Esophagus muscularis mucosa (tissue), 4 donors: ENCODE measurements at regions not wholly inside any gene's neighbourhood (a gene's known extent, or its start where the extent isn't known, plus 50 kb on each side); places are given as distances from the start of the nearest gene placed in this dataset.

Source experiments
- DNase-seq: peaks from one replicate; pipeline ENCODE4 v3.0.0-alpha.2; 2017; ENCODE audit errors: extremely low spot score
- H3K27ac ChIP-seq, 4 donors: fragments of 200-600 bp; sonication (generic); replicated peaks in 1 of 4; 1 replicate in 3 of 4; 2 replicates in 1 of 4; pipeline ENCODE4 v1.5.1; 2016 to 2019; ENCODE audit warnings: mild to moderate bottlenecking in 1 of 4
- H3K27me3 ChIP-seq, 4 donors: fragments of 200-600 bp; sonication (generic); one replicate each; pipeline versions ENCODE4 v1.5.1 to v1.6.0; 2016 to 2019
- H3K36me3 ChIP-seq, 4 donors: fragments of 200-600 bp; sonication (generic); one replicate each; pipeline ENCODE4 v1.5.1; 2016 to 2019
- H3K4me1 ChIP-seq, 4 donors: fragments of 200-600 bp; sonication (generic); one replicate each; pipeline ENCODE4 v1.5.1; 2016 to 2019
- H3K4me3 ChIP-seq, 4 donors: fragments of 200-600 bp; sonication (generic); 1 replicate in 2 of 4; 2 replicates in 2 of 4; pipeline ENCODE4 v1.5.1; 2016 to 2019; ENCODE audit warnings: mild to moderate bottlenecking in 4 of 4, moderate library complexity in 1 of 4
- H3K9me3 ChIP-seq, 4 donors: fragments of 200-600 bp; sonication (generic); 1 replicate in 3 of 4; 2 replicates in 1 of 4; pipeline ENCODE4 v1.5.1; 2016 to 2019
- EP300 ChIP-seq: sonication (generic); formaldehyde crosslinking; IDR thresholded peaks from one replicate; pipeline ENCODE4 v1.6.1; 2017; ENCODE audit warnings: antibody characterized with exemption
- POLR2A ChIP-seq: fragments of 450-650 bp; IDR thresholded peaks from one replicate; pipeline ENCODE4 v1.6.1; 2017; ENCODE audit warnings: antibody characterized with exemption, moderate library complexity, mild to moderate bottlenecking, low read depth
- POLR2AphosphoS5 ChIP-seq, 2 donors: sonication (generic); formaldehyde crosslinking; IDR thresholded peaks; one replicate each; pipeline ENCODE4 v1.6.1; 2017; ENCODE audit warnings: antibody characterized with exemption in 2 of 2
- WGBS: methylation state at CpG from one replicate; pipeline ENCODE4 v1.1.5; 2018; 5-methylcytosine and 5-hydroxymethylcytosine counted together
- intact Hi-C: fragments of 100-400 bp; cut with DNase I; formaldehyde crosslinking; loops from one replicate; pipeline ENCODE4 v1.15.1; 2023
- TF ChIP-seq, protein P1 (sequence below), 3 experiments: fragments of 200-600 bp in 2 of 3; fragments of 450-650 bp in 1 of 3; sonication (generic) in 2 of 3; IDR thresholded peaks; one replicate each; pipeline ENCODE4 v1.5.1; 2017 to 2019; ENCODE audit warnings: antibody characterized with exemption in 3 of 3, mild to moderate bottlenecking in 2 of 3, moderate library complexity in 1 of 3

GRCh38 chr1:57963581-57963980 is 539.7 kb upstream of the DAB1 start:
- 82% methylated on average over 6 of the region's 6 CpGs for WGBS
- H3K27ac ChIP-seq, result no peak overlapping the region
- H3K36me3 ChIP-seq, result no peaks in the 10 kb centered on the region
- H3K4me1 ChIP-seq, result peaks cover 0 to 10% (median 7%) of the 10 kb centered on the region in 4 donors
- DNase-seq, result no peak
- TF ChIP-seq EP300, result no peak
- TF ChIP-seq POLR2A, result no peak
- TF ChIP-seq POLR2AphosphoS5 (IDR thresholded peaks at IDR 0.05), result no peak
- TF ChIP-seq, protein P1, sequence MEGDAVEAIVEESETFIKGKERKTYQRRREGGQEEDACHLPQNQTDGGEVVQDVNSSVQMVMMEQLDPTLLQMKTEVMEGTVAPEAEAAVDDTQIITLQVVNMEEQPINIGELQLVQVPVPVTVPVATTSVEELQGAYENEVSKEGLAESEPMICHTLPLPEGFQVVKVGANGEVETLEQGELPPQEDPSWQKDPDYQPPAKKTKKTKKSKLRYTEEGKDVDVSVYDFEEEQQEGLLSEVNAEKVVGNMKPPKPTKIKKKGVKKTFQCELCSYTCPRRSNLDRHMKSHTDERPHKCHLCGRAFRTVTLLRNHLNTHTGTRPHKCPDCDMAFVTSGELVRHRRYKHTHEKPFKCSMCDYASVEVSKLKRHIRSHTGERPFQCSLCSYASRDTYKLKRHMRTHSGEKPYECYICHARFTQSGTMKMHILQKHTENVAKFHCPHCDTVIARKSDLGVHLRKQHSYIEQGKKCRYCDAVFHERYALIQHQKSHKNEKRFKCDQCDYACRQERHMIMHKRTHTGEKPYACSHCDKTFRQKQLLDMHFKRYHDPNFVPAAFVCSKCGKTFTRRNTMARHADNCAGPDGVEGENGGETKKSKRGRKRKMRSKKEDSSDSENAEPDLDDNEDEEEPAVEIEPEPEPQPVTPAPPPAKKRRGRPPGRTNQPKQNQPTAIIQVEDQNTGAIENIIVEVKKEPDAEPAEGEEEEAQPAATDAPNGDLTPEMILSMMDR (IDR thresholded peaks at IDR 0.05), result no peak
- intact Hi-C loops, result no loop called here
- no peaks in the 10 kb centered on the region for H3K27me3 ChIP-seq
- H3K4me3 ChIP-seq, result no peak overlapping the region
- no peaks in the 10 kb centered on the region for H3K9me3 ChIP-seq

DNA sequence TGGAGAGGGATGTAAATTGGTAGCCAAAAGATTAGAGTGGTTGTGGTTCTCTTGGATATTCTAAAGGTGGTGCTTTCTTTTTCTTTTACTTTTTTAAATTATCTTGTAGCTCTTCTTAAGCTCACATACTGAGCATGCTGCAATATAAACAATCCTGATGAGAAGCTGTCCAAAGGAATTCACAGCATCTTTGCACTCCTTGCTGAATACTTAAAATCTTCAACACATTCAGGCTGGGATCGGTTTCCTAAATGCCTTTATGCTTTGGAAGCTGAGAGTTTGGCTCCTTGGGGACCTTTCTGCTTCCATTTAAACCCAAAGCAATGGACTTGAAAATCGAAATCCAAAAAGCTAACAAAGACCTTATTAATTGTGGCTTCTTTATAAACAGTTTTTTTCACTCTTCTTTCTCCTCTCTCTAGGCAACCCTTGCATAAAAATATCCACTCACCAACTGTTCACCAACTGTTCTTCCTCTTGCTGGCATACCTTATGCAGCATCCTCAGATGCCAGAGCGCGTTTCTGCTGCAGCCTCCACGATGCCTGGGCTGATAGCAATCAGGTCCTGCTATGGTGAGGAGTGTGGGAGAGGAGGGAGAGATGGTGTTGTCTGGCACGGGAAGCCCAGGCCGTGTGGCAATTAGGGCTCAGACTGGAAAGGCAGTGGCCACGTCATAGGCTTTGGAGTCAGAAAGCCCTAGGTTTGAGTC is 535.8 kb upstream of the DAB1 start:
- H3K9me3 ChIP-seq, result no peaks in the 10 kb centered on the region
- H3K4me1 ChIP-seq, result peaks cover 0 to 22% (median 17%) of the 10 kb centered on the region in 4 donors
- no peaks in the 10 kb centered on the region for H3K36me3 ChIP-seq
- 62% methylated on average over 8 of the region's 8 CpGs for WGBS
- no peak overlapping the region for H3K27ac ChIP-seq
- intact Hi-C loops, result no loop called here
- H3K27me3 ChIP-seq, result no peaks in the 10 kb centered on the region
- H3K4me3 ChIP-seq, result no peak overlapping the region
- TF ChIP-seq POLR2A, result no peak
- TF ChIP-seq, protein P1 (IDR thresholded peaks at IDR 0.05), result no peak
- no peak for TF ChIP-seq POLR2AphosphoS5 (IDR thresholded peaks at IDR 0.05)
- TF ChIP-seq EP300, result no peak
- DNase-seq, result no peak

DNA sequence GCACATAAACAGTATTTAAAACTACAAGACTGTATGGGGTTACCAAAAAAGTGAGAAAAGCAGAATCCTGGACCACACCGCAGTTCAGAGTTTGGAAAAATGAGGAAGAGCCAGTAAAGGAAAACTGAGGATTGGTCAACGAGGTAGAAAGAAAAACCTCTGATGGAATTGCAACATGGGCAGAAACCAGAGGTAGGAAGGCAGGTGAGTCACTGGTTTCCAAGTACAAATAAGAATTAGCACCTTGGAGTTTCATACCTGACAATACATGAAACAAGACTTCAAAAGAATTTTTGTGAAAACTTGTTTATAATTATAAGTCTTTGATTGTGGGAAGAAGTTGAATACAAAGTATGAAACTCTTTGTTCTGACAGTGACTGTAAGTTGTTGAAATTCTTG is 533.7 kb upstream of the DAB1 start:
- no peaks in the 10 kb centered on the region for H3K27me3 ChIP-seq
- no peaks in the 10 kb centered on the region for H3K9me3 ChIP-seq
- TF ChIP-seq, protein P1 (IDR thresholded peaks at IDR 0.05), result no peak
- TF ChIP-seq EP300 (no peak), POLR2A (no peak), POLR2AphosphoS5 (IDR thresholded peaks at IDR 0.05) (no peak)
- peaks cover 0 to 27% (median 22%) of the 10 kb centered on the region in 4 donors for H3K4me1 ChIP-seq
- DNase-seq, result no peak
- H3K27ac ChIP-seq, result no peak overlapping the region
- intact Hi-C loops, result no loop called here
- H3K4me3 ChIP-seq, result no peak overlapping the region
- 77% methylated on average over 2 of the region's 2 CpGs for WGBS
- H3K36me3 ChIP-seq, result no peaks in the 10 kb centered on the region

- no peak overlapping the region for H3K27ac ChIP-seq
- no peaks in the 10 kb centered on the region for H3K9me3 ChIP-seq
- intact Hi-C loops, result no loop called here
- no peak overlapping the region for H3K4me3 ChIP-seq
- H3K36me3 ChIP-seq, result no peaks in the 10 kb centered on the region
- 86% methylated on average over 4 of the region's 4 CpGs for WGBS
- no peaks in the 10 kb centered on the region for H3K27me3 ChIP-seq
- TF ChIP-seq POLR2AphosphoS5 (IDR thresholded peaks at IDR 0.05) (no peak), EP300 (no peak), POLR2A (no peak)
- TF ChIP-seq, protein P1 (IDR thresholded peaks at IDR 0.05), result no peak
- DNase-seq, result no peak
- peaks cover 0 to 17% (median 15%) of the 10 kb centered on the region in 4 donors for H3K4me1 ChIP-seq
These were observed 527.5 kb upstream of the DAB1 start for GRCh38 chr1:57951390-57951789.

- 78% methylated on average over 2 of the region's 2 CpGs for WGBS
- DNase-seq, result no peak
- H3K27ac ChIP-seq, result no peak overlapping the region
- H3K9me3 ChIP-seq, result no peaks in the 10 kb centered on the region
- H3K27me3 ChIP-seq, result no peaks in the 10 kb centered on the region
- H3K4me3 ChIP-seq, result no peak overlapping the region
- H3K36me3 ChIP-seq, result no peaks in the 10 kb centered on the region
- intact Hi-C loops, result no loop called here
- TF ChIP-seq, protein P1 (IDR thresholded peaks at IDR 0.05), result no peak
- TF ChIP-seq EP300, result no peak
- TF ChIP-seq POLR2A, result no peak
- no peak for TF ChIP-seq POLR2AphosphoS5 (IDR thresholded peaks at IDR 0.05)
- peaks cover 0 to under 1% (median 0%) of the 10 kb centered on the region in 4 donors for H3K4me1 ChIP-seq
These were observed 525.3 kb upstream of the DAB1 start for GRCh38 chr1:57949168-57949567.
